Neuronal stem cell (in vitro differentiated cells): ENCODE measurements at regions not wholly inside any gene's neighbourhood (a gene's known extent, or its start where the extent isn't known, plus 50 kb on each side); places are given as distances from the start of the nearest gene placed in this dataset.

Source experiments
- DNase-seq: peaks from one replicate; pipeline ENCODE4 v3.0.0-alpha.2; 2013; ENCODE audit warnings: low spot score
- H2AFZ ChIP-seq: one replicate; pipeline ENCODE4 v1.6.1; 2013; ENCODE audit warnings: mild to moderate bottlenecking, low read length, inconsistent platforms
- H2AK5ac ChIP-seq: 2 replicates; pipeline ENCODE4 v1.6.1; 2013; ENCODE audit warnings: low read depth, mild to moderate bottlenecking, inconsistent platforms, low read length, moderate library complexity, mixed read lengths
- H2BK120ac ChIP-seq: 2 replicates; pipeline ENCODE4 v1.6.1; 2013; ENCODE audit warnings: low read depth, mild to moderate bottlenecking, inconsistent platforms, low read length, moderate library complexity, mixed read lengths
- H2BK12ac ChIP-seq: one replicate; pipeline ENCODE4 v1.6.1; 2013; ENCODE audit warnings: low read length, inconsistent platforms
- H2BK15ac ChIP-seq: 2 replicates; pipeline ENCODE4 v1.6.1; 2013; ENCODE audit warnings: mild to moderate bottlenecking, low read length, inconsistent platforms, mixed read lengths
- H2BK5ac ChIP-seq: one replicate; pipeline ENCODE4 v1.6.1; 2013; ENCODE audit warnings: inconsistent platforms, mild to moderate bottlenecking, low read length, moderate library complexity
- H3K14ac ChIP-seq: one replicate; pipeline ENCODE4 v1.6.1; 2013; ENCODE audit warnings: low read length, inconsistent platforms
- H3K18ac ChIP-seq: 2 replicates; pipeline ENCODE4 v1.6.1; 2013; ENCODE audit warnings: low read length, inconsistent platforms
- H3K23ac ChIP-seq: 2 replicates; pipeline ENCODE4 v1.6.1; 2013; ENCODE audit warnings: low read depth, mild to moderate bottlenecking, mixed read lengths, low read length, inconsistent platforms; ENCODE audit not compliant: poor library complexity
- H3K27ac ChIP-seq: replicated peaks from 3 replicates; pipeline ENCODE4 v1.5.1; 2013; ENCODE audit warnings: low read length, inconsistent platforms
- H3K27me3 ChIP-seq, 3 experiments: 2 replicates each; pipeline ENCODE4 v1.6.1; 2013; ENCODE audit warnings: low read length in 3 of 3, mild to moderate bottlenecking in 2 of 3, inconsistent platforms in 1 of 3, low read depth in 1 of 3, mixed read lengths in 1 of 3, moderate library complexity in 1 of 3; ENCODE audit not compliant: control insufficient read depth in 3 of 3, insufficient read depth in 3 of 3
- H3K36me3 ChIP-seq, 2 donors: replicated peaks in 1 of 2; 2 replicates each; pipeline ENCODE4 v1.6.1; 2013; ENCODE audit warnings: low read length in 2 of 2; ENCODE audit not compliant: control insufficient read depth in 2 of 2, insufficient read depth in 2 of 2
- H3K4ac ChIP-seq: 2 replicates; pipeline ENCODE4 v1.6.1; 2013; ENCODE audit warnings: inconsistent platforms, mild to moderate bottlenecking, low read length, moderate library complexity
- H3K4me1 ChIP-seq, 2 donors: 1 replicate in 1 of 2; 2 replicates in 1 of 2; pipeline ENCODE4 v1.6.1; 2013; ENCODE audit warnings: low read length in 2 of 2, low read depth in 1 of 2; ENCODE audit not compliant: control insufficient read depth in 2 of 2, insufficient read depth in 1 of 2
- H3K4me2 ChIP-seq: one replicate; pipeline ENCODE4 v1.6.1; 2013; ENCODE audit warnings: mild to moderate bottlenecking, low read length, inconsistent platforms; ENCODE audit not compliant: insufficient read depth, poor library complexity, severe bottlenecking
- H3K4me3 ChIP-seq, 2 donors: 2 replicates each; pipeline ENCODE4 v1.5.1; 2013; ENCODE audit warnings: low read length in 2 of 2, mild to moderate bottlenecking in 2 of 2, inconsistent platforms in 1 of 2, moderate library complexity in 1 of 2
- H3K79me1 ChIP-seq: one replicate; pipeline ENCODE4 v1.6.1; 2013; ENCODE audit warnings: low read depth, mild to moderate bottlenecking, inconsistent platforms, low read length, moderate library complexity
- H3K9ac ChIP-seq: one replicate; pipeline ENCODE4 v1.6.1; 2013; ENCODE audit warnings: mild to moderate bottlenecking, low read depth, low read length, inconsistent platforms; ENCODE audit not compliant: poor library complexity
- H3K9me3 ChIP-seq, 2 donors: replicated peaks in 1 of 2; 2 replicates each; pipeline versions ENCODE3 to v1.6.1; 2013; ENCODE audit warnings: low read length in 2 of 2, mild to moderate bottlenecking in 2 of 2, inconsistent platforms in 1 of 2, low read depth in 1 of 2, mixed read lengths in 1 of 2, moderate library complexity in 1 of 2; ENCODE audit not compliant: control insufficient read depth in 2 of 2, insufficient read depth in 1 of 2
- H4K8ac ChIP-seq: one replicate; pipeline ENCODE4 v1.6.1; 2013; ENCODE audit warnings: low read depth, mild to moderate bottlenecking, inconsistent platforms, low read length, moderate library complexity
- H4K91ac ChIP-seq: one replicate; pipeline ENCODE4 v1.6.1; 2013; ENCODE audit warnings: low read length, low read depth, mild to moderate bottlenecking, inconsistent platforms; ENCODE audit not compliant: poor library complexity
- WGBS, 2 donors: extraction: QIAGEN DNeasy Blood & Tissue Kit; methylation state at CpG; one replicate each; pipeline ENCODE4 v1.1.7; 2013; ENCODE audit warnings: missing lambda C conversion rate in 2 of 2, mixed read lengths in 1 of 2; ENCODE audit not compliant: insufficient read length in 2 of 2, insufficient replicate concordance in 1 of 2; ENCODE audit errors: extremely low coverage in 2 of 2; 5-methylcytosine and 5-hydroxymethylcytosine counted together

GRCh38 chr15:93954985-93955571 lies 276.3 kb upstream of the MCTP2 start:
- DNase-seq, result no peak
- H3K18ac ChIP-seq, result no peak overlapping the region
- no peak overlapping the region for H2BK12ac ChIP-seq
- no peak overlapping the region for H3K9ac ChIP-seq
- no peak overlapping the region for H3K4ac ChIP-seq
- H3K36me3 ChIP-seq, result no peaks in the 10 kb centered on the region
- H2BK15ac ChIP-seq, result no peak overlapping the region
- H2BK120ac ChIP-seq, result no peak overlapping the region
- no peak overlapping the region for H3K4me2 ChIP-seq
- H2AK5ac ChIP-seq, result no peak overlapping the region
- H4K91ac ChIP-seq, result no peak overlapping the region
- no peak overlapping the region for H4K8ac ChIP-seq
- H3K79me1 ChIP-seq, result no peaks in the 10 kb centered on the region
- WGBS, 2 donors, result no CpG with 5 or more reads among the region's 8 CpGs
- H2BK5ac ChIP-seq, result no peak overlapping the region
- peaks cover 0 to 7% of the 10 kb centered on the region in 2 donors for H3K4me1 ChIP-seq
- no peak overlapping the region for H3K23ac ChIP-seq
- no peak overlapping the region for H3K4me3 ChIP-seq
- H2AFZ ChIP-seq, result no peak overlapping the region
- no peaks in the 10 kb centered on the region for H3K27me3 ChIP-seq
- H3K9me3 ChIP-seq, result no peaks in the 10 kb centered on the region
- H3K27ac ChIP-seq, result no peak overlapping the region
- no peak overlapping the region for H3K14ac ChIP-seq

- no peak overlapping the region for H2BK15ac ChIP-seq
- no peak overlapping the region for H3K4ac ChIP-seq
- H4K8ac ChIP-seq, result no peak overlapping the region
- no peak overlapping the region for H3K14ac ChIP-seq
- no peaks in the 10 kb centered on the region for H3K79me1 ChIP-seq
- H3K36me3 ChIP-seq, result no peaks in the 10 kb centered on the region
- H2AK5ac ChIP-seq, result no peak overlapping the region
- H3K27me3 ChIP-seq, result no peaks in the 10 kb centered on the region
- no peak overlapping the region for H3K27ac ChIP-seq
- H2AFZ ChIP-seq, result peak overlapping the region; percentile 32
- no peak overlapping the region for H2BK12ac ChIP-seq
- H3K9me3 ChIP-seq, result no peaks in the 10 kb centered on the region
- no peak overlapping the region for H3K18ac ChIP-seq
- no peaks in the 10 kb centered on the region for H3K4me1 ChIP-seq
- no peak for DNase-seq
- no peak overlapping the region for H2BK120ac ChIP-seq
- no CpG with 5 or more reads among the region's 8 CpGs for WGBS, 2 donors
- no peak overlapping the region for H3K4me3 ChIP-seq
- no peak overlapping the region for H3K4me2 ChIP-seq
- no peak overlapping the region for H3K9ac ChIP-seq
- H4K91ac ChIP-seq, result no peak overlapping the region
- no peak overlapping the region for H2BK5ac ChIP-seq
- no peak overlapping the region for H3K23ac ChIP-seq
Measured at GRCh38 chr15:93948726-93949125, 282.6 kb upstream of the MCTP2 start.

DNA sequence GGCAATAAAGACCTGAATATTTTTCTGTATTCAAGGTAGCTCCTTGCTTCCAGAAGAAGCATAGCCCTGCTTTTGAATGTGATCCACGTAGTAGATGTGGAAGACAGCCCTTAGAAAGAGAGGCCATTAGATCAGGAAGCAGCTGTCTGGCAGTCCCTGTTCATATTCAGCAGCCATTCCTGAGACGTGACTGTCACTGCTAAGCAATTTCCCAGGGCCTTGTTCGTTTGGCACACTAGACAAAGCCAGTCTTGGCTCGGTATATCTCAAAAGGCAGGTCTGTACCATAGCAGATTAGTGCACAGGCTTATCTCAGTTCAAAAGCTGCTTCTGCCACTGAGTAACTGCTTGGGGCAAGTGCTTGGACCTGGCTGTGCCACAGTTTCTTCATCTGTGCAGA lies 287.8 kb upstream of the MCTP2 start:
- Histone ChIP-seq H2AFZ (peak overlapping the region; percentile 68), H2BK120ac (no peak overlapping the region), H2BK12ac (no peak overlapping the region), H3K4ac (no peak overlapping the region), H3K79me1 (no peaks in the 10 kb centered on the region), H2AK5ac (no peak overlapping the region), H3K27ac (no peak overlapping the region), H2BK5ac (no peak overlapping the region), H3K9ac (no peak overlapping the region), H3K4me3 (peak overlapping the region in 1 of 2 donors; percentile 0), H4K91ac (no peak overlapping the region), H3K4me2 (no peak overlapping the region), H3K36me3 (no peaks in the 10 kb centered on the region), H2BK15ac (no peak overlapping the region), H3K27me3 (no peaks in the 10 kb centered on the region), H3K14ac (no peak overlapping the region), H4K8ac (no peak overlapping the region), H3K18ac (no peak overlapping the region), H3K9me3 (no peaks in the 10 kb centered on the region), H3K4me1 (peaks cover 0 to 11% of the 10 kb centered on the region in 2 donors), H3K23ac (no peak overlapping the region)
- no peak for DNase-seq
- WGBS, 2 donors, result no CpG with 5 or more reads among the region's 4 CpGs

GRCh38 chr15:93942269-93942694 lies 289.1 kb upstream of the MCTP2 start:
- no peak overlapping the region for H3K4me2 ChIP-seq
- H2BK120ac ChIP-seq, result no peak overlapping the region
- no peak for DNase-seq
- H3K4me1 ChIP-seq, result peaks cover 0 to 11% of the 10 kb centered on the region in 2 donors
- no peaks in the 10 kb centered on the region for H3K36me3 ChIP-seq
- H2AK5ac ChIP-seq, result no peak overlapping the region
- no peaks in the 10 kb centered on the region for H3K9me3 ChIP-seq
- H2BK12ac ChIP-seq, result no peak overlapping the region
- H3K9ac ChIP-seq, result no peak overlapping the region
- no peaks in the 10 kb centered on the region for H3K27me3 ChIP-seq
- H3K79me1 ChIP-seq, result no peaks in the 10 kb centered on the region
- no peak overlapping the region for H3K14ac ChIP-seq
- WGBS, 2 donors, result no CpG with 5 or more reads among the region's 2 CpGs
- no peak overlapping the region for H3K23ac ChIP-seq
- H3K4me3 ChIP-seq, result no peak overlapping the region
- no peak overlapping the region for H2BK5ac ChIP-seq
- H3K27ac ChIP-seq, result no peak overlapping the region
- no peak overlapping the region for H4K8ac ChIP-seq
- H2BK15ac ChIP-seq, result no peak overlapping the region
- no peak overlapping the region for H4K91ac ChIP-seq
- no peak overlapping the region for H3K4ac ChIP-seq
- peak overlapping the region; percentile 9 for H2AFZ ChIP-seq
- no peak overlapping the region for H3K18ac ChIP-seq
